22Rv1 (cell line): ENCODE measurements at regions not wholly inside any gene's neighbourhood (a gene's known extent, or its start where the extent isn't known, plus 50 kb on each side); places are given as distances from the start of the nearest gene placed in this dataset.

ENCODE experiments used
- H3K27ac ChIP-seq: fragments of 450-650 bp; 2 replicates; pipeline ENCODE4 v1.5.1; 2017
- ZFX ChIP-seq: fragments of 450-650 bp; IDR thresholded peaks from 2 replicates; pipeline ENCODE4 v1.6.1; 2017; ENCODE audit warnings: antibody characterized with exemption, borderline replicate concordance
- TF ChIP-seq, protein P1 (sequence below): fragments of 450-650 bp; IDR thresholded peaks from 2 replicates; pipeline ENCODE4 v1.5.1; 2017; ENCODE audit warnings: mild to moderate bottlenecking

- H3K27ac ChIP-seq: no peak overlapping the region
- no peak for TF ChIP-seq ZFX
- TF ChIP-seq, protein P1, sequence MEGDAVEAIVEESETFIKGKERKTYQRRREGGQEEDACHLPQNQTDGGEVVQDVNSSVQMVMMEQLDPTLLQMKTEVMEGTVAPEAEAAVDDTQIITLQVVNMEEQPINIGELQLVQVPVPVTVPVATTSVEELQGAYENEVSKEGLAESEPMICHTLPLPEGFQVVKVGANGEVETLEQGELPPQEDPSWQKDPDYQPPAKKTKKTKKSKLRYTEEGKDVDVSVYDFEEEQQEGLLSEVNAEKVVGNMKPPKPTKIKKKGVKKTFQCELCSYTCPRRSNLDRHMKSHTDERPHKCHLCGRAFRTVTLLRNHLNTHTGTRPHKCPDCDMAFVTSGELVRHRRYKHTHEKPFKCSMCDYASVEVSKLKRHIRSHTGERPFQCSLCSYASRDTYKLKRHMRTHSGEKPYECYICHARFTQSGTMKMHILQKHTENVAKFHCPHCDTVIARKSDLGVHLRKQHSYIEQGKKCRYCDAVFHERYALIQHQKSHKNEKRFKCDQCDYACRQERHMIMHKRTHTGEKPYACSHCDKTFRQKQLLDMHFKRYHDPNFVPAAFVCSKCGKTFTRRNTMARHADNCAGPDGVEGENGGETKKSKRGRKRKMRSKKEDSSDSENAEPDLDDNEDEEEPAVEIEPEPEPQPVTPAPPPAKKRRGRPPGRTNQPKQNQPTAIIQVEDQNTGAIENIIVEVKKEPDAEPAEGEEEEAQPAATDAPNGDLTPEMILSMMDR: no peak
Measured at GRCh38 chr9:86697213-86697612, 250.1 kb downstream of the GAS1 start.

DNA sequence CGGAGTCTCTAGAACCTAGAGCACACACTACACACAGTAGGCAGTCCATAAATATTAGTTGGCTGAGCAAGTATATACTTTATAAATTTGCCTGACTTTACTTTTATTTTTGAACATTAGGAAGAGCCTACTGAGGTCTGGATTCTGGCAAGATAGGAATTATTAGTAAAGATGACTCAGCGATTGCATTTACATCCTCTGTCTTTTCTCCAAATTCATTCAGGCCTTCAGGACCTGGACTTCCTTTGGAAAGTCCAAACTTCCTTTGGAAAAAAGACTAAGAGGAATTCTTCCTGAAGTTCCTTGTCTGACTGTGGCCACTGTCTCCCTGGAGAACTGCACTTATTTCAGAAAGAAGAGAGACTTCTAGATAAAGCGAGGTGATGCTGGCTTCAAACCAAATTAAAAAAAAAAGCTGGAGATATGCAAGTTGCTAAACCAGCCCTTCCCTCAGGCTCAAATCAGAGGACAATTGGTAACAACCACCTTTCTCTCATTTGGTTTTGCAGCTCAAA, 251.3 kb downstream of the GAS1 start:
- no peak overlapping the region for H3K27ac ChIP-seq
- no peak for TF ChIP-seq ZFX
- TF ChIP-seq, protein P1: no peak

- no peak overlapping the region for H3K27ac ChIP-seq
- TF ChIP-seq, protein P1: no peak
- no peak for TF ChIP-seq ZFX
Measured at GRCh38 chr9:86690034-86690433, 257.3 kb downstream of the GAS1 start.

- TF ChIP-seq ZFX: no peak
- TF ChIP-seq, protein P1: no peak
Measured at GRCh38 chr9:86687788-86688187, 259.5 kb downstream of the GAS1 start.

GRCh38 chr9:86685556-86685955, 261.8 kb downstream of the GAS1 start:
- H3K27ac ChIP-seq: no peak overlapping the region
- TF ChIP-seq, protein P1: no peak

More at GRCh38 chr9:86687788-86688187, 259.5 kb downstream of the GAS1 start:
- no peak overlapping the region for H3K27ac ChIP-seq

GRCh38 chr9:86684148-86684547, 263.2 kb downstream of the GAS1 start:
- TF ChIP-seq, protein P1: no peak
- TF ChIP-seq ZFX: no peak
- H3K27ac ChIP-seq: no peak overlapping the region

DNA sequence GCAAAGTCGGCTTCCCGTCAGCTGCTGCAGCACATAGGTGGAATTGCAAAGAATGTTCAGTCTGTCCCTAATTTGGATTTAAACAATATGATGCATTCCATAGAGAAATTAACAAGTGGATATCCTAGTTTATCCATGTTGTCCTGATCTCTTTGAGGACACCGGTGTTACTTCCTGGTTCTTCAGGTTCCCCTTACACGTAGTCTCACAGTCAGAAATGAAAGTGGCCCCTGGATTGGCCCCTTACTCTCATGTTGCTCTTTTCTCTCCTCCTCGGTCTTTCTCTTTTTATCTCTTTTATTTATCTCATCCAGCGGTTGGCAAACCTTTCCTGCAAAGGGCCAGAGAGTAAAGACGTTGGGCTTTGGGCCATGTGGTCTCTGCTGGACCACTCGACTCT, 265.1 kb downstream of the GAS1 start:
- H3K27ac ChIP-seq: no peak overlapping the region
- TF ChIP-seq ZFX: no peak
- TF ChIP-seq, protein P1: no peak
